ENCODE measurements at regions not wholly inside any gene's neighbourhood (a gene's known extent, or its start where the extent isn't known, plus 50 kb on each side); places are given as distances from the start of the nearest gene placed in this dataset.

- no peak for ATAC-seq (ENCODE audit: poor library complexity)
- no peak for DNase-seq
- intact Hi-C loops (cut with DNase I), result no loop called here
Measured at GRCh38 chr5:152511531-152512132, 106.6 kb upstream of the NMUR2 start.

DNA sequence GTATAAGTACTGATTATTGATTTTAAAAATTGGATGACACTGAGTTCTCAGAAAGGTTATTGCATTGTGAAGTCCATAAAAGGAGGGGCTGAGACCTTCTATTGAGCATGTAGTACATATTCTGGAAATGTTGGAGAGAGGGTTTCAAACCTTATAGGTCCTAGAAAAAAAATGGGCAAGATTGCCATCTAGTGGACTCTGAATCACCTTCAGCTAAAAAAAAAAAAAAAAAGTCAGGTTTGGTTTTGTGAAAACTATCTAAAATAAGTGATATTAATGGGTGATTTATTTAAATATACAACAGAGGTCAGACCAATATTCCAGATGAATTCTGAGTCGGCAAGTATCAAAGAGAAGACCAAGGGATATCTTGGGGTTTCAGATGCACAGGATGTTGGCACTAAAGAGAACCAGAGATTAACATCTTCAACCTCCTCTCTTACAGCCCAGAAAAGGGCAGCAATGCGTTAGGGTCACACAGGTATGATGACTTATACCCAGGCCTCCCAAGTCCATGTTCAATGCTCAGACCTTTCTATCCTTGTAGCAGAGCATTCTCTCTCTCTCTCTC, 109.8 kb upstream of the NMUR2 start:
- ATAC-seq (ENCODE audit: poor library complexity), result no peak
- DNase-seq, result no peak
- intact Hi-C loops (cut with DNase I), result no loop called here

DNA sequence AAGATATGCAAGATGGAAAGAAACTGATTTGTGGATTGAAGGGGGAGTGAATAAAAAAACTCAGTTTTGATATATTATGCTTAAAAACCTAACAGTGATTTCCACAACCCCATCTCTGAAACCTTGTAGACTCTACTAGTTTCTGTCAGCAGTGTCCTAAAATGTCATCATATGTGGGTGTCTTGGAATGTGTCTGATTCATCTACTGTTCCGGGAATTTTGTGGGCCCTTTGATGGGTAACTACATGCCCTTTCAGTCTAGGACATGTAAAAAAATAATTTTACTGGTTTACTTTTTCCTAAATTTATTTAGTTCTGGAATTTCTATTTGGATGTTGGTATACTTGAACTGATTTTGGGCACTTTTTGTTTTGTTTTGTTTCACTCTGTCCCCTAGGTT, 118.9 kb upstream of the NMUR2 start:
- ATAC-seq (ENCODE audit: poor library complexity) (no peak), DNase-seq (no peak)
- intact Hi-C loops (cut with DNase I), result no loop called here

- intact Hi-C loops (cut with DNase I), result no loop called here
- no peak for DNase-seq
- ATAC-seq (ENCODE audit: poor library complexity), result no peak
Measured at GRCh38 chr5:152527358-152528052, 122.4 kb upstream of the NMUR2 start.

DNA sequence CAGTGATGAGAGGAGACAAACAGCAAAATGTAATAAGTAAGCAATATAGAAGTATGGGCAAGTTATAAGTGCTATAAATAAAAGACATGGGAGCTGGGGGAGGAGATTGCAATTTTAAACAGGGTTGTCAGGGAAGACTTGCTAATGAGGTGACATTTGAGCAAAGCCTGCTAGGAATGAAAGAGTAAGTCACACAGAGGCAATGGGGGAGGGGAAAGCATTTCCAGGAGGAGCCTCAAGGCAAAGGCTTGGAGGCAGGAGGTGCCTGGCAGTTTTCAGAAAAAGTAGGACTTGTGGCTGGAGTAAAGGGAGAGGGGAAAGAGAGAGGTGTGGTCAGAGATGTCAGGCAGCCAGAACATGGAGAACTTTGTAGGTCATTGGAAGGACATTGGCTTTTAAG, 124.4 kb upstream of the NMUR2 start:
- DNase-seq (no peak), ATAC-seq (ENCODE audit: poor library complexity) (no peak)
- intact Hi-C loops (cut with DNase I), result no loop called here

GRCh38 chr5:152532714-152533113, 127.6 kb upstream of the NMUR2 start:
- ATAC-seq (ENCODE audit: poor library complexity), result peak; percentile 48
- intact Hi-C loops (cut with DNase I), result loop anchor here (5.0 kb wide), 1 partner anchor 1430 kb away; no protein-coding TSS in a partner anchor
- DNase-seq, result no peak

DNA sequence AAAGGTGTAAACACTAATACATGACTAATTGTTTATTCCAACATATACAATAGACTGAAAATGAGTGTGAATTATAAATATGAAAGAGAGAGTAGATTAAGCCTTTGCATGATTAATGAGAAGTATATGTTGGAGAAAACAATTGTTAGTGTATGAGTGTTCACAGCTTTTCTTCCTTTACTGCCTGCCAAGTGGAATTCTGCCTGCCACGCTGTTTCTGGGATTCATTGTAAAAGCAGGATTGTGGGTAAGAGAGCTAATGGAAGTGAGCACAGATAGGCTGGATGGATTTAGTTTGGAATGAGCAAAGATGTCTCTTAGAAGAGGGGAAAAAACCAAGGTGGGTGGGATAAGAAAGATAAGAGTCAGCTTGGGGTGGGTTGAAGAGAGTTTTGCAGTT, 129.6 kb upstream of the NMUR2 start:
- ATAC-seq (ENCODE audit: poor library complexity) (no peak), DNase-seq (no peak)
- intact Hi-C loops (cut with DNase I), result loop anchor here (5.0 kb wide), 1 partner anchor 1428 kb away; no protein-coding TSS in a partner anchor

GRCh38 chr5:152542741-152543140, 137.7 kb upstream of the NMUR2 start:
- ATAC-seq (ENCODE audit: poor library complexity) (no peak), DNase-seq (no peak)
- intact Hi-C loops (cut with DNase I), result no loop called here

DNA sequence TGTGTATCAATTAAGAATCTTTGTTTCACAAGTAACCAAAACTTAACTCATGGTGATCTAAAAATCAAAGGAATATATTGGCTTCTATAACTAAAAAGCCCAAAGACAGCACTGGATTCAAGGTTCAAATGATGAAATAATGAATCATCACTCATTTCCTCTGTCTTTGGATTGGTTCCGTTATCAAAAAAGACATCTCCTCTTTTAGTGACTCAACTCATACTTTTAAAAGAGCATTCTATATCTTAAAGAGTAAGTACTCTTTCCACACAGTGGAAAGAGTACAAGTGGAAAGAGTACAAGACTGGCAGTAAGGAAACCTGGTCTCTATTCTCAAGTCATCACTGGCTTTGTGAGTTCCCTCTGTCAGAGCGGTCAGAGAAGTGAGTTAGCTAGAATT, 141.4 kb upstream of the NMUR2 start:
- DNase-seq (no peak), ATAC-seq (ENCODE audit: poor library complexity) (no peak)
- intact Hi-C loops (cut with DNase I), result no loop called here

DNA sequence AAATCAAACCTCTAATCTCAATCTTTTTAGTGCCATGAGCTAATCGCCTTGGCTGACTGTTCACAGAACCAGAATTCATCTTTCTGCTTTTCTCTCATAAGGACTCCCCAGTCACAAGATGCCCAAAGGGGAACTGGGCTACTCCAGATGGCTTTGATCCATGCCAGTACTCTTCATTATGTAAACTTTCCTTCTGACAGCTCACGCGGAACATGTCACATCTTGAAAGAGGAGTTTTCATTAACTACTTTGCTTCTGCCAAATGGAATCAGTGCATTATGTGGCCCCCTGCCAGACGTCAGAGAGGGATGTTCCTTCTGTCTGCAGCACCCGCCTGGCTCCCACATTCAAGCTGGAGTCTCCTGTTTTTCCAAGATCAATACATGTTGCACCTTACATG, 142.1 kb upstream of the NMUR2 start:
- ATAC-seq (ENCODE audit: poor library complexity) (no peak), DNase-seq (no peak)
- intact Hi-C loops (cut with DNase I), result no loop called here

DNA sequence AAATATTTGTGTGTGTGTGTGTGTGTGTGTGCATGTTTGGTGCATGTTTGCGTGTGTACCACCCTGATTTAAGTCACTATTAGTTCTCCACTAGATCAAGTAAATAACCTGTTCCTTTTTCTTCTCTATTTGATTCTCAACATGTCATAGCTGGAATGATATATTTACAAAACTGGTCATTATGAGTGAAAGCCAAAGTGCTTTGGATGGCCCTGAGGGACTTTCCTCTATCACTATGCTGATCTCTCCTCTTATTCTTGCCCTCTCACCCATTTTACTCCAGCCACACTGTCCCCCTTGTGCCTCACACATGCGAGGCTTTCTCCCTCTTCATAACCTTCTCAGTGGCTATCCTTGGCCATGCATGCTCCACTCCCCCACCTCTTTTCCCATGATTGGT, 144.6 kb upstream of the NMUR2 start:
- ATAC-seq (ENCODE audit: poor library complexity) (no peak), DNase-seq (no peak)
- intact Hi-C loops (cut with DNase I), result no loop called here

DNA sequence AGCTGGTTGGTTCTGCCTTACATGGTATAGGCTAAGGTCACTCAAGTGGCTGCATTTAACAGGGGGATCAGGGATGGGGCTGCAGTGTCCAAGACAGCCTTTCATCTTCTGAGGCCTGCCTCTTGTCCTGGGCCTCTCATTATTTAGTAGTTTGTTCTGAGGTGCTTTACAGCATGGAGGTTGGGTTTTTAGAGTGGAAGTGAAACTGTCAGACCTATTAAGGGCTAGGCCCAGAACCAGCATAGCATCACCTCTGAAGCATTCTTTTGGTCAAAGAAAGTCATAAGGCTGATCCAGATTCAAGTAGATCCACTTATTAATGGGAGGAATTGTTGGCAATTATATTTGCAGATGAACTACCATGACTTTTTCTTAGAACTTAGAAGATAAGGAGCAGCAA, 146.0 kb upstream of the NMUR2 start:
- intact Hi-C loops (cut with DNase I), result no loop called here
- no peak for DNase-seq
- ATAC-seq (ENCODE audit: poor library complexity), result no peak

- intact Hi-C loops (cut with DNase I), result no loop called here
- peak; percentile 46 for ATAC-seq (ENCODE audit: poor library complexity)
- no peak for DNase-seq
Measured at GRCh38 chr5:152556784-152557183, 151.7 kb upstream of the NMUR2 start.

DNA sequence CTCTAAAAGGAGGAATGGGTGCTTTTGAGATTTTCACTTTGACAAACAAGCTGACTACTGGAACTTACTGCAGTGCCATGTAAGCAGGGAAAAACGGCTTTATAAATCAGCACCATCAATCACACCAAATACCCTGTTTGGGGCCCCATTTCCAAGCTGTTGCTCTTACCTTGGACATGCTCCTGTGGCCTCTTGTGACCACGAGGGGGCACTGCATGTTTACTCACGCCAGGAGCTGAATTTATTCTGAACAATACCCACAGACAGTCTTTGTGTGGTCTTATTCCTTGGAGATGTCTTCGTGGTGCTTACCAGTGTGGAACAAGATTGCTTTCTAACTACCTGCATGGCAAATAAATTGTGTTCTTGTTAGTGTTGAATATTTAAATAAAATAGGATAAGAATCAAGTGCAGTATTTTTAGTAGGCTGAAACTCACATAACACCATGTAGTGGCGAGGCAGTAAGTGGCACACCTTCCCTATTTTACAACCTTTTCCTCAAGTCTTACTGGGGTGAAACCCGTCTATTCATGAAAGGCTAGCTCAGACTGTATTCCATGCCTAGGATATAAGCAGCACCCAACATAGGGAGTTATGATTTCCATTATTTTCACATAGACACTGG, 155.5 kb upstream of the NMUR2 start:
- ATAC-seq (ENCODE audit: poor library complexity) (peak; percentile 75), DNase-seq (peak; percentile 74)
- intact Hi-C loops (cut with DNase I), result loop anchor here (5.0 kb wide), 1 partner anchor 587 kb away; no protein-coding TSS in a partner anchor

DNA sequence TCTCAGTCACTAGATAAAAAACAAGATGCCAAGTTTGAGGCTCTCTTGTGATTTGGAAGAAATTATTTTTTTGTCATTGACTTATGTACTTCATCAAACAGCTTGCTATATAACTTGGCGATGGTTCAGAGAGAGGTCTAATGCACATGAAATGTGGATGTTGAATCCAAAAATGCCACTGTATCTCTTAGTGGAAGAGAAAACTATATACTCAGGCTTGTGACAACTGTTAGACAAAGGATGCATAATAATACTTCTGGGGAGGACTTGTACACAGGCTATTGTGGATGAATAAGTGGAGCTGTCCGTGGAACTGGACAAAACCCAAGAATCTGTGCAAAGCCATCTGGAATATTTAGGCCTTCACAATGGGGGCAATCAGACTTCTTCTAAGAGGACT, 162.9 kb upstream of the NMUR2 start:
- intact Hi-C loops (cut with DNase I), result no loop called here
- DNase-seq (no peak), ATAC-seq (ENCODE audit: poor library complexity) (peak; percentile 55)

DNA sequence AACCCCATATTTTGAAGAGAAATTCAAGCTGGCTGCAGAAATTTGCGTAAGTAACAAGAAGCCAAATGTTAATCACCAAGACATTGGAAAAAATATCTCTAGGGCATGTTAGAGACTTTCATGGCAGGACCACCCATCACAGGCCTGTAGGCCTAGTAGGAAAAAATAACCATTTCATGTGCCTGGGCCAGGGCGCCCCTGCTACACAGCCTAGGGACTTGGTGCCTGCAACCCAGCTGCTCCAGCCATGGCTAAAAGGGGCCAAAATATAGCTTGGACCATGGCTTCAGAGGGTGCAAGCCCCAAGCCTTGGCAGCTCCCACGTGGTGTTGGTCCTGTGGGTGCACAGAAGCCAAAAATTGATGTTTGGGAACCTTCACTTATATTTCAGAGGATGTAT, 167.7 kb upstream of the NMUR2 start:
- DNase-seq, result no peak
- no peak for ATAC-seq (ENCODE audit: poor library complexity)
- intact Hi-C loops (cut with DNase I), result no loop called here

DNA sequence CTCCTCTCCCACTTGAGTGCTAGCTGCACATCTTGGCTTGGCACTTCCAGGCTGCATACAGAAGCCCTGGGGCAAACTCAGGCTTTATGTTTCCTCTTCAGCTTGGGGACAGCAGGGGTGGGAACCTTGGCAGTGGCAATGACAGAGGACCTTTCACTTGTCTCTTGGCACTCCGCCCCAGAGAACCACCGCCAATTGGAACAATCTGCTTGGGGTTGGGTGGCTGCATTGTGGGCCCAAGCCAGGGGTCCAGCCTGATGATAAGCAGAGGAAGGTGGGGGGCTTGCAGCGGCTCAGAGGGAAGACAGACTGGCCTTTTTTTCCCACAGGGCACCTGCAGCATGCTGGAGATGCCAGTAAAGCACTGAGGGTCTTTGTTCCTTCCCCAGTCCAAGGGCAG, 179.0 kb upstream of the NMUR2 start:
- intact Hi-C loops (cut with DNase I), result no loop called here
- ATAC-seq (ENCODE audit: poor library complexity) (no peak), DNase-seq (no peak)

DNA sequence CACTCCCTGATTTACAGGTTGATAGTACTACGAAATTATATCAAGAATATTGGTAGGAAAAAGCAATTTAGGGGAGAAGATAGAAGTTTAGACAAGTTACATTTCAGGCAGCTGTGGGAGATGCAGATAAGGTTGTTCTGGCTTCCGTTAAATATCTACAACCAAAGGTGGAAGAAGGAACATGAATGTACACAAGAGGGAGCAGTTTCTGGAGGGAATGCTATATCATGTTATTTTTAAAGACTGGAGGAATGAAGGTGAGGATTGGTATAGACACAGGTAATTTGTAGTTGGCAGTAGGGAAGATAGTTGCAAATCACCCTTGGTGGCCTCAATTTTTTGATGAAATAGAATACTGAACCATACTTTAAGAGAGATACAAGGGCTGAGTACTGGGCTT, 187.3 kb upstream of the NMUR2 start:
- ATAC-seq (ENCODE audit: poor library complexity) (no peak), DNase-seq (no peak)
- intact Hi-C loops (cut with DNase I), result no loop called here

DNA sequence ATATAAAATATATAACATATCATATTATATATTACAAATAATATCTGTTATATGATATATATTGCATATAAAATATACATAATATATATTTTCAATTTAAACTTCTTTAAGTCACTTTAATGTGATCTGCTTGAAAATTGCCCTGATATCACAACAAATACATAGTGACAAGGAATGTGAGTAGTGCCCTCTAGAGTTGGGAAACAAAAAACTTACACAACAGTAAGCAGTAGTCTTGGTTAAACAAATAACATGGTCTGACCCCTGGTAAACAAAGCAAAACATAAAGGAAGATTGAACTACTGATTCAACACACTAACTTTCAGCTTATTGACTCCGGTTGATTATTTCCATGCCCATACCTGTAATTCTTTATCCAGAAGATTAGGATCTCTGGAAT, 188.3 kb upstream of the NMUR2 start:
- DNase-seq, result no peak
- intact Hi-C loops (cut with DNase I), result no loop called here
- ATAC-seq (ENCODE audit: poor library complexity), result no peak

DNA sequence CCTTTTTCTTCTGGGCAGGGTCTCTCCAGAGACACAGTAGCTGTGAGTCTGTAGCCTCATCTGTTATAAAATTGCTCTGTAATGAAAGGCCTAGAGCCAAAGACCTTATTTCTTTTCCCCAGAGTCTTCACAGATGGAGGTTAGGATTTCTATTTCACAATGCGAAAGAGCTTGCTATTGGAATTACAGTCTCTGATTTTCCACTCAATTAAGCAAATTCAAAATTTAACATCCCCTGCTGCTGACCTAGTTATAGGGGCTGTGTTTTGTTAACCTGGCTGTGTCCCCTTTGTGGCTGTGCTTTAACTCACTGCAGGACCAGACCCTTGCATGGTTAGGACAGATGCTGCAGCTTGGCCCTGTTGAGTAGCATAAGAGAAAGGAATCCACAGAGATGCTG, 190.3 kb upstream of the NMUR2 start:
- DNase-seq, result no peak
- intact Hi-C loops (cut with DNase I), result no loop called here
- peak; percentile 43 for ATAC-seq (ENCODE audit: poor library complexity)
